GM19239 (cell line): ENCODE measurements at regions not wholly inside any gene's neighbourhood (a gene's known extent, or its start where the extent isn't known, plus 50 kb on each side); places are given as distances from the start of the nearest gene placed in this dataset.

Experiments
- DNase-seq: peaks from one replicate; pipeline ENCODE4 v3.0.0; 2011; ENCODE audit warnings: low spot score; ENCODE audit not compliant: insufficient read length
- FAIRE-seq: peaks from 2 replicates; lab custom pipeline; 2011; peaks lifted over from hg19 to GRCh38; lab: Jason Lieb, UNC

DNA sequence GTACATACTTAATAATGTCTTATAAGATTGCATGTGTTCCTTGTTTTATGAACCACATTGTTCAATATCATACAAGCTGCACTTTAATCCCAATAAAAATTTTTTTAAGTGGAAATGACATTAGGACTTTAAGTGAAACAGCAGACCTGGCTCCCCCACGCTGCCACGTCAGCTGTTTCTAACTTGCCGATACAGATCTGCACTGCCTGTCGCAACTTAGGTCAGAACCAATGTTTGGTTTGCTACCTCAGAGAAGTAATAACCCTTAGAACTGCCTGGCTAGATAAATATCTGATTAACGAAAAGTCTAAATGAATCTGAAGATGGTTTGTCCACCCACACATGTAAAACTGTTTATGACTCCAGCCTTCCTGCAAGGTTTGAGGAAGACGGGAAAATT lies 327.5 kb upstream of the DACH1 start:
- FAIRE-seq, result no peak
- DNase-seq, result no peak

DNA sequence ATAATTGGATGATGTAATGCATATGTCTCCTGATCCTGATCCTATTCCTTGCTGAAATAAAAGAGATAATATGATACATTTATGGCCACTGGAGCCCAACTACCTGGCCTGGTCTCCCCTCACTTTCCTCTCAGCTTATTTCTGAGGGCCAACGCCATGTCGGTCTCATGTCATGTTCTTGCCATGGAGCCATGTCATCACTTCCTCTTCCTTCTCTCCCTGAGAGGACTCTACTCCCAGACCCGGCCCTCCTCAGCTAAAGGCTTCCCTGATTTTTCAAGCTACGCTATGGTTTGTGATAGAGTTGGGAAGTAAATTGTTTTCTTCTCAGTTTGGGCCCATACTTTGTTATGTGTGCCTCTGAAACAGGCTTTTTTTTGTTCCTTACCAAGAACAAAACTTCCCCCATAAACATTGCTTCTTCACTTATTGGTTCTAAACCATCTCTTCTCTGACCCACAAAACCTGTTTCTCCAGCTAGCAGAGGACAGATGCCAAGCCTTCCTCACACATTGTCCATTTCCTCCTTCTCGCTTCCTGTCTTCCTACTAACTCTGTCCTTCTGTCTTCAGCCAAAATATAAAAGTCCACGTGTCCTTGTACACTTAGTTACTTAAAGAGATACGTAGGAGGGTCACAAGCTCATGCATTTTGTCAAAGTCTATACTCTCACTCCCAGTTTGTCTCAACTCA lies 319.9 kb upstream of the DACH1 start:
- DNase-seq (no peak), FAIRE-seq (no peak)

DNA sequence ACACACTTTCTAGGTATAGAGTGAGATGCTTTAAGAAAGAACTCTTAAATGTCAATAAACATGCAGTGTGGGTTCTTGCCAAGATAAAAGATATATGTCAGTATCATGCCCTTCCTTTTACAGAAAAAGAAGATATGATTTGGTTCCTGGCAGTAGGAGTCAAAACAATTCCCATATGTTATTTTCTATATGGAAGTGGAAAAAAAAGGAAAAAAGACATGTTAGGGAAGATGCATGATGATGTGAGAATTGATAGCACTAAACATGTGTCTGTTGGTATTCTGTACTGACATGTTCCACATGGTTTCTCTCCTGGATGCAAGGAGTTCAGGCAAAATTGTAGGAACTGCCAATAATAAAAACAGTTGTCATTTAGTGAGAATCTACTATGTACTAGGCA lies 318.8 kb upstream of the DACH1 start:
- no peak for FAIRE-seq
- no peak for DNase-seq

DNA sequence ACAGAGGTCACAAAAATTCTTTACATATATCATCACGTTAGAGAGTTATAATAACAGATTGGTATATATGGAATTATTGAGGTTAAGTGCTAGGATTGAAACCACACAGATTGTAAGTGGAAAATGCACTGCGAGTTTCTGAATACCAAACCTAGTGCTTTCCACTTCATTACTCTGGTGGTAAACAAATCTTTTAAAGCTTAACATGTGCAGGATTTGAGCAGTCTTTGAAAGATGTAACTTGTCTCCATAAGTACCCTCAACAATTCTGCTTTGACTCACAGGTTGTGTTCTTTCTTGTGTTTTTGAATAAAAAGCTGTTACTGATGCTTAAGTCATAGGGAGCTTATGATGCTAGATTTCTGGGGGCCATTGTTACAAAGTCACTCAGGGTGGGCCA lies 314.7 kb upstream of the DACH1 start:
- DNase-seq (no peak), FAIRE-seq (no peak)

DNA sequence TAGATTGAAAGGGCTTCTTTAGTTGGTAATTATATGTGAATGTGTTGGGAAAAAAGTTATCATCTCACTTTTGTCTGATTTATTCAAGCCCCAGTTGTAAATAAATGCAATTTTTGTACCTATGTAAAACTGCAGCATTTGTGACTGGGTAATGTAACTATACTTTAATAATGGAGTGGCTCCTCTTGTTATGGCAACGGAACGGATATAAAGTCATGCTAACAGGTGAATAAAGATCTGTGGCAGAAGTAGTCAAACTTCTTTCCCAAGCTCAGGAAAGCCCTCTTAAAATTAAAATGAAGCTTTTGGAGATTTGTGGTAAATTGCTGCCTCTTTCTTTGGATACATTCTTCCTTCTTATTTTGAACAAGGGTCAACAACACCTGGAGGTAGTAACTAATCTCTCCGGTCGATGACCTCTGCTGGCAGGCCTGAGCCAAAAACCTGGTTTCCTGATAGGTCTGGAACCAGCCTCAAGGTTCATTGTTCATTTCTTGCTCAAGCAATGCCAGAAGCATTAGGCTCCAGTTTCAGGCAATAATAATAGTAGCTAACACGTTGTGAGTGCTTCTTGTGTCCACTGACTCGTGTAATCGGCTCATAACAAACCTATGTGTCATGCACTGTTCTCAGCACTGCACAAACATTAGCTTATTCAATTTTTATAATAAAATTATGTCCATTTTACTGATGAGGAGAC lies 313.4 kb upstream of the DACH1 start:
- no peak for FAIRE-seq
- no peak for DNase-seq

DNA sequence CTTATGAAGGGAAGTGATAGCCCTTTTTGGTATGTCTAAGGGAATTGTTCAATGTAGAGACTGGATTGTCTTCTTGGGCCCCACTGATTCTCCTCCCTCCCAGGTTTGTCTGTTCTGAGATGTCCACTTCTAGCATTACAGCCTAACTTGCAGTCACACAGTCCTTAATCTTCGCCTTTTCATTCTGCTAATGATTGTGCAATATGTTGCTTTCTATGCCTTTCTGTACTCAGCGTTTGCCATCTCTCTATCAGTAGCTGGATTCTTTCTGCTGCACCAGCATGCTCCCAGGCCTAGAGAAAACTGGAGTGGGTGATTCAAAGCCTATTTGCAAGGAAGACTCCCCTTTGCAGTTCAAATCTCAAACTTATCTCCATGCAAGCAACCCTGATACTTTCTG lies 307.5 kb upstream of the DACH1 start:
- FAIRE-seq (no peak), DNase-seq (no peak)

DNA sequence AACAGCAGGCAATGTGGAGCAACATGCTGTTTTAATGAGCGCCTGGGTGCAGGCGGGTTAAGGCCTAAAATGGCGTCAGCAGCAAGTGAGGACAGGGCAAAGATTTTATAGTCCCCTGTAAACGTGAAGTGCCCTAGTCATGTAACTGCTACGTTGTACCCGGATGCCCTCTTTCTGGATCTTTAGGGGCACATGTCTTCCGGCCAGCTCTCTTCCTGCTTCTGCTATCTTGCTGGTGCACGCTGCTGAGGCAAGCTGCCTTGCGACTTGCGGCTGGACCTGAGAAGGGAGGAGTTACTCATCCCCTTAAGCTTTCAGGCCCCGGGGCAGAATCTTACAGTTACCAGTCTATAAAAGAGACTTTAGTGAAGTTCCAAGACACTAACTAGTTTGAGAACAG lies 303.6 kb upstream of the DACH1 start:
- DNase-seq (no peak), FAIRE-seq (no peak)

DNA sequence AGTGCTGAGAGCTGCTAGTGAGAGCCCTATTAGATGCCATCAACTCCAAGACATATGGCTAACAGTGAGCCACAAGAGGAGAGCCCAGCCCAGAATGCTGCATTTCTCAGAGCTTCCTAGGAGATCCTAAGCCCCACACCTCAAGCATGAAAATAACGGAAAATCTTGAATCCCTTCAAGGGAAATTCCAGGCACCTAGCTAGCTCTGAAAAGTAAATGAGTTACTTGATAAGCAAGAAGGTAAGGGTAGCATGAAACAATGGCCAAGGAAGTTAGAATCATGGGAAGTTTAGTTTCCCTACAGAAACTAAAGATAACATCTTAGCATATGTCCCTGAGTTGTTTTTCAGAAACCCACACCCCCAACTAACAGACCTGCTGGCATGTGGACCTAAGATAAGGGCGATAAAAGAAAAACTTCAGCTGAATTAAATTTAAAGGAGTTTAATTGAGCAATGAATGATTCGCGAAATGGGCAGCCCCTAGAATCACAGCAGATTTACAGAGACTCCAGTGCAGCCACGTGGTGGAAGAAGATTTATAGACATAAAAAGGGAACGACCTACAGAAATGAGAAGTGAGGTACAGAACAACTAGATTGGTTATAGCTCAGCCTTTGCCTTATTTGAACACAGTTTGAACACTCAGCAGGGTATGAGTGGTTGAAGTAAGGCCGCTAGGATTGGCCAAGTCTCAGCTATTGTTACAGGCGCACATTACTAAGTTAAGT lies 301.3 kb upstream of the DACH1 start:
- no peak for FAIRE-seq
- no peak for DNase-seq

DNA sequence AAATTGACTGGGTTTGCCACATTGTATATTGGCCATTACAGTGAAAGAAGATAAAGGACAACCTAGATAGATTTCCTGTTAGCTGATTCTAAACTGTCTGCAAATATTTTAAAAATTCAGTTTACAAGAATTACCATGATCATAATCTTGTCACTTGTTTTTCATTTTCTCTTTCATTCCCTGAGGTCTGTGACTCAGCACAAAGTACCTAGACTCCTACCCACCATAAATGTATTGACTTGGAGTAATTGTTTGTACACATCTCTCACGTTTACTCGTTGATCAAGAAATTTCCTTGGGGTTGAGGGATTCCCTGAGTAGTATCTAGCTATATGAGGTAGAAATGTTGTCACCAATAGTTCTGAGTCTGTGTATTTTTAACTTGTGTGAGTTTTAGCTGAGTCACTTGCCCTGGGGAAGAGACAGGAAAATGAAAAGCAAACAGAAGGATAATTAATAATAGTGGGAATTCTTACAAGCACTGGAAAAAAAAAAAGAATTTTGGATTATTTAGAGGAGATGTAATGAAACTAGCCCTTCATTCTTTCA lies 299.2 kb upstream of the DACH1 start:
- FAIRE-seq (no peak), DNase-seq (no peak)

DNA sequence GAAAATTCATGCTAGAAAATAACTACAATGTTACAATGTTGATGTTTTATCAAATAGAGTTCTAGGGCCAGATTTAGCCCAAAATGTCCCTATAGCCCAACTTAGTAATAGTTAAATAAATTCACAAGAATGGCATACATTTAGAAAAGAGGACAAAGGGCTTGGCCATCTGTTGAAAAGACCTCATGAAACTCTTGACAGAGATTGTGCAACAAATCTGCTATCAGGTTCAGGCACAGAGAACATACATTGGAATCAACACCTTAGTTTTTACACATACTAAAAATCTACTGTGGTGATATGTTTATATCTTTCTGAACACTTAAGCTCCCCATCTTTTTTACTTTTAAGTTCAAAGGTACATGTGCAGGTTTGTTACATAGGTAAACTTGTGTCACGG lies 298.3 kb upstream of the DACH1 start:
- DNase-seq (no peak), FAIRE-seq (no peak)

DNA sequence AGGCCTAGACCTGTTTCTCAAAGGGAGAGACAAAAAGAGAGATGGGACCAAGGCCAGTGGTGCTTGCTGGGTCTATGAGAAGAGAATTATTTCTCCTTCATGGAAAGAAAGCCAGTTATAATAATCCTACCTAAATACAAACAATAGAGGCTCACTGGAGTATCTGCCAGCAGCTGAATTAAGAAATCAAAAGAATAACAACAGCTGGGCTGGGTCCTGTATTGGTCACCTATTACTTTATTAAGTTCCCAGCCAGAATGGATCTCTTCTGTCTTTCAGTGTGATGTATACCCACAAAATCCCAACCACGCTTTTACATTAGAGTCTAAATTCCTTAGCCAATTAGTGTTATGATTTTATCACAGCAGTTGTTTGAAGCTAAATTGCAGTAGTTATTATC lies 297.8 kb upstream of the DACH1 start:
- DNase-seq (no peak), FAIRE-seq (no peak)

DNA sequence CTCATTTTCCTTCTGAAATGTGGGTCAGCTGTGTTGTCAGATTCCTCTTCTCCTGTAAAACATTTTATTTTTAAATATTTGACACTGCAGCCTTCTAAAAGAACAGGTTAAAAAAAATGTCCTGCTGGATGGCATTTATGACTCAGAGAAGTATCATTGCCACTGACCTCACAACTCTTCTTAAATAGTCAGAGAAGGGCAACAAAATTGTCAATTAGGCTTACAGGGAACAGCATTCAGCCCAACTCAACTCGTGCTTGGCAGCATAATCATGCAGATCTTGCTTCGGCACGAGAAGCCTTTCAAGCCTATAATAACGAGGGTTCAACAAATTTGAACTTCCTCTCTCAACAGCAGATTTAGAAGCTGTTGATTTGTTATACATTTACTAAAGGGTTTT lies 296.7 kb upstream of the DACH1 start:
- DNase-seq, result no peak
- no peak for FAIRE-seq

DNA sequence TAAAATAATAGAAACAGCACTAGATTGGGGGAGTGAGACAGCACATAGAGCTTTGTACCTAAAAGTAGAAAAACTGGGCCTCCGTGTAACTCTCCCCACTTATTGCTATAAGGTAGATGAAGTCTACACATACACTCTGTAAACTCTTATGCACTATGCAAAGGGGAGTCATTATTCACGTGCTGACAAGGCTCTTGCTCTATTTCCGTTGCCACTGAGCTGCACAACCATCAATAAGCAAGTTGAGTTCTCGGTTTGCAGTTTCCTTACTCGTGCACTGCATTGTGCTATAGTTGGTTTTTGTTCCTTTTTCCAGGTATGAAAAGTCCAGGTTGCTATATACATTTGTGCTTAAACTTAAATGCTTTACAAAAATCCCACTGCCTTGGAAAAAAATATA lies 294.0 kb upstream of the DACH1 start:
- DNase-seq, result no peak
- no peak for FAIRE-seq

DNA sequence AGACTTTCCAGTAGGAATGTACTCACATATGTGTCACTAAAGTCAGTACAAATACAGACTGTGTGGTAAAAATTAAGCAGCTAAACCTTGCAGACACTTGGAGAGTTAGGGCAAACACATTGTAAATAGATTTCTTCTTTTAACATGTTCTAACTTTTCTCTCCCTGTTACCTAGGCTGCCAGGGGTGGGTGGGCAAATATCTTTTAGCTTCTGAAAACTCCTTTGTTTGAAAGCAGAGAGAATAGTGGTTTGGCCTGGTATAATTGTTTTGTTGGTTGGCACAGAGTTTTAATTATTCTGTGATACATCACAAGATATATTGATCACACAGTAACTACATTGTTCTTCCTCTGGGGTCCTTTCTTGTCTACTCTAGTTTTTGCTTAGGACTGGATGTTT lies 289.8 kb upstream of the DACH1 start:
- DNase-seq (no peak), FAIRE-seq (no peak)

DNA sequence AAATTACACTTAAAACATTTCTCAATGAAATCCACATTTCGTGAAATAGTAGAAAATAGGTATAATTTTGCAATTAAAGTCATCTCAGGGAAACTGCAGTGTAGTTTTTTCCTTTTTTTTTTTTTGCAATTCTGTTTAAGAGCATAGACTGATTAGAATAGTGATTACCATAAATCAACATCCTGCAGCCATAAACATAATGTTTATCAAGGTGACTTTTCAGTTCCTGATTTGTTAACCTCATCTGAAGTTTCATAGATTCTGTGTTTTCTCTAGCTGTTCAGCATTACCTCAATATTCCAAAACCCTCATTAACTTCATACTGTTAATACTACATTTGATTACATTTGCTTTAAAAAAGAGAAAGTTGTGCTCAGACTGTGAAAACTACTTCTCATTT lies 286.3 kb upstream of the DACH1 start:
- no peak for FAIRE-seq
- no peak for DNase-seq

DNA sequence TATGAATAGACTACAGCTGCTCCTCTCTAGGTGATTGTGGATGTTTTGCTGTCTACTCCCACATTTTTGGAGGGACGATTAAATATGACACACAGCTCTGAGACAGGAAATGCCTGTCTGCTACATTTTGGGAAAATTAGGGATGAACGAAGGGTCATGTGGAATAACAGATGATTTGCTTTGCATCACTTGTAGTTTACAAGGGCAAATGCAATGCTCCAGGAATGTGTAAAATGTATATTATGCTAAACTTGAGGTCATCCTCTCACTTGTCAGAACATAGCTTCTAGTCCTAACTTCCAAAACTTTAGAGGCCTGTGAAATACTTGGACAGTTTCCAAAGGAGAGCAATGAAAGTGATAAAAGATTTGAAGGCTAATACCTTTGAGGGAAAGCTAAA lies 284.2 kb upstream of the DACH1 start:
- FAIRE-seq (no peak), DNase-seq (no peak)

DNA sequence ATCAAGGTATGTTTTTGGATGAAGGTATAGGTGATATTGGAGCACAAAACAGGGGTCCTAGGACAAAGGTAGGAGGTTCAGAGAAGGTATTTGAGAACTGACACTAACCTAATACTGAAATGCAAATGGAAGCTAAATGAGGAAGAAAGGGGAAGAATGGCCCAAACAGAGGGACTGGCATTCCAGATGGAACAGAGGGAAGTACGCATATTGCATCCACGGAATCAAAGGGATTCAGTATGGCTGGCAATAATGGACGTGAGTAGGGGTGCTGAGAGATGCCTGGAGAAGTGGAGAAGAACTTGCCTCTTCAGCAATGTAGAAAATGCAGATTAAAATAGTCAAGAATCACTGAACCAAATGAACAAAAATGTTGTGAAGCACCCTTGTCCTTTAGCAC lies 283.5 kb upstream of the DACH1 start:
- no peak for DNase-seq
- no peak for FAIRE-seq

DNA sequence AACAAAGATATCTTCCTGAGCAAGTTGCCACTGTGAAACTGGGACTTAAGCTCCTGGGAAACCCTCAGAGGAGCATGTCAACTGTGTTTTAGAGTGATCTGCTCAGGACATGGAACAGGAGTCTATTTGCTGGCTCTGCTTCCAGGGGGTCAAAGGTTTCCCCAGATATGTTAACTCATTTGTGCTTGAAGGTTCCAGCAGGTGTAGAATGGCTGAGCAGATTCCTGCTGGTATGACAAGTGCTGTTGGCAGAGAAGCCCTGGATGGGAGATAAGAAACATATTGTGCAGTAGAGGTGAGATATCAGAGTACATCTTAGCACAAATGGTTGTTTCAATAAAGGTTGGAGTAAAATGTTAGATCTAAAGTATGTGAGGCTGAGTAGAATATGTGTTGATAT lies 282.7 kb upstream of the DACH1 start:
- no peak for FAIRE-seq
- DNase-seq, result no peak

DNA sequence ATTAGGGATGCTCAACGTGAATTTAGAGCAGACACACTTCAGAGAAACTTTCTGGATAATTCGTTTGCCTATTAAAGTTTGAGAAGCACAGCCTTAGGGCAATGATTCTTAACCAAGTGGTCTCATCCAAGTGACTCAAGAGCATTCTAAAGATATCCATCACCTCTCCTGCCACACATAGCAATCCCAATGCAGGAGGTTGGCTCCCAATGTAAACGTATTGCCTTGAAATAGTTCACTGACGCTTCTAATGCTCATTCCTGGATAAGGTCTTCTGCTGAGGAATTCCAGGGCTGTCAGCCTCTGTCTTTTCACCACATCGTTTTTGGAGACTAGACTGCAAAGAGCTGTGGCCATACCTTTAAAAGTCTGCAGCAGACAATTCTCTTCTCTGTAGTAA lies 279.8 kb upstream of the DACH1 start:
- DNase-seq (no peak), FAIRE-seq (no peak)

DNA sequence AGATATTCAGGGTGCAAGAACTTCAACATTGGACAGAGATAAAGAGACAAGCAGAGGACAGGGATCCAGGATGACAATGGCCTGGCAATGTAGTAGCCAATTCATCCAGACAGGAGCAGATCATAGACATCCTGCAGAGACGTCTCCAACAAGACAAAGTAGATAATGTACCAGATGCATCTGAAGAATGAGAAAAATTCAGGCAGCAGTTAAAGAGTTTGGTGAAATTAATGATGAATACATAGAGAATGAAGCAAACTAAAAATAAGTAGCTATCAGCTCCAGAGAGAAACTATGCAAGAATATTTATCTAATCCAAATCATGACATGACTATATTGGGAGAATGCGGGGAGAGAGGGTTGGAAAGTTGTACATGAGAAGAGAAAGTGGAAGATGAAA lies 278.4 kb upstream of the DACH1 start:
- DNase-seq (no peak), FAIRE-seq (no peak)

DNA sequence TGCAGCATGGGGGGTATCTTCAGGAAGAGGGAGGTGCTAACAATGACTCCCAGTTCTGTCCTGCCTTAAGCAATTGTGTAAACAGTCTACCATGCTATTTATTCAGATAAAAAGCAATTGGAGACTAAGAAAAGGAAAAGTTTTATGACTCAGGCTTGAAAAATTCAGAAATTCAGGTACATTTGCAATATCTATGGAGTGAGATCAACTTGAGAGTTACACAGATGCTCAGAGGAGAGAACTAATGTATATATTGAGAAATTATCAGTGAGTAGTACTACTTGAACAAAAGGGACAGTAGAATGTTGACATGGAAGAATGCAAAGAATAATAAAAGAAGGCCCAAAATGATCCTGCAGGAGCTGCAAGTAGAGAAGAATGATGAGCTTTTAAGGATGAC lies 277.6 kb upstream of the DACH1 start:
- DNase-seq, result no peak
- FAIRE-seq, result no peak
